ENCODE measurements at regions not wholly inside any gene's neighbourhood (a gene's known extent, or its start where the extent isn't known, plus 50 kb on each side); places are given as distances from the start of the nearest gene placed in this dataset.

- Mint-ChIP-seq H3K9me3 (ENCODE audit: unreplicated experiment) (peaks cover 9% of the 10 kb centered on the region), H3K27me3 (ENCODE audit: unreplicated experiment) (no peaks in the 10 kb centered on the region), H3K4me3 (ENCODE audit: unreplicated experiment) (no peak overlapping the region), H3K4me1 (ENCODE audit: low read depth, unreplicated experiment) (peaks cover 3% of the 10 kb centered on the region), H3K36me3 (ENCODE audit: unreplicated experiment) (peaks cover 8% of the 10 kb centered on the region), H3K27ac (ENCODE audit: unreplicated experiment) (no peak overlapping the region)
- no peak for TF ChIP-seq CTCF (IDR thresholded peaks at IDR 0.05; ENCODE audit: partially characterized antibody, unreplicated experiment)
- DNase-seq = no peak
Observed at GRCh38 chr6:164417537-164418261, 891.7 kb downstream of the C6orf118 start.

- Mint-ChIP-seq H3K27me3 (ENCODE audit: unreplicated experiment) (no peaks in the 10 kb centered on the region), H3K9me3 (ENCODE audit: unreplicated experiment) (peaks cover 2% of the 10 kb centered on the region), H3K36me3 (ENCODE audit: unreplicated experiment) (no peaks in the 10 kb centered on the region), H3K27ac (ENCODE audit: unreplicated experiment) (no peak overlapping the region), H3K4me1 (ENCODE audit: low read depth, unreplicated experiment) (peaks cover 3% of the 10 kb centered on the region), H3K4me3 (ENCODE audit: unreplicated experiment) (no peak overlapping the region)
- TF ChIP-seq CTCF (IDR thresholded peaks at IDR 0.05; ENCODE audit: partially characterized antibody, unreplicated experiment) = no peak
- no peak for DNase-seq
Observed at GRCh38 chr6:164415832-164416563, 893.4 kb downstream of the C6orf118 start.

- TF ChIP-seq CTCF (IDR thresholded peaks at IDR 0.05; ENCODE audit: partially characterized antibody, unreplicated experiment) = no peak
- Mint-ChIP-seq H3K27ac (ENCODE audit: unreplicated experiment) (no peak overlapping the region), H3K4me3 (ENCODE audit: unreplicated experiment) (no peak overlapping the region), H3K27me3 (ENCODE audit: unreplicated experiment) (no peaks in the 10 kb centered on the region), H3K36me3 (ENCODE audit: unreplicated experiment) (no peaks in the 10 kb centered on the region), H3K4me1 (ENCODE audit: low read depth, unreplicated experiment) (peaks cover 5% of the 10 kb centered on the region), H3K9me3 (ENCODE audit: unreplicated experiment) (peaks cover 2% of the 10 kb centered on the region)
- DNase-seq = no peak
Observed at GRCh38 chr6:164414695-164415094, 894.7 kb downstream of the C6orf118 start.

- Mint-ChIP-seq H3K9me3 (ENCODE audit: unreplicated experiment) (no peaks in the 10 kb centered on the region), H3K27me3 (ENCODE audit: unreplicated experiment) (no peaks in the 10 kb centered on the region), H3K4me3 (ENCODE audit: unreplicated experiment) (no peak overlapping the region), H3K27ac (ENCODE audit: unreplicated experiment) (no peak overlapping the region), H3K4me1 (ENCODE audit: low read depth, unreplicated experiment) (peaks cover 2% of the 10 kb centered on the region), H3K36me3 (ENCODE audit: unreplicated experiment) (no peaks in the 10 kb centered on the region)
- TF ChIP-seq CTCF (IDR thresholded peaks at IDR 0.05; ENCODE audit: partially characterized antibody, unreplicated experiment) = no peak
- no peak for DNase-seq
Observed at GRCh38 chr6:164412566-164412965, 896.8 kb downstream of the C6orf118 start.

- DNase-seq = no peak
- no peak overlapping the region for H3K4me3 Mint-ChIP-seq (ENCODE audit: unreplicated experiment)
- TF ChIP-seq CTCF (IDR thresholded peaks at IDR 0.05; ENCODE audit: partially characterized antibody, unreplicated experiment) = no peak
- no peaks in the 10 kb centered on the region for H3K9me3 Mint-ChIP-seq (ENCODE audit: unreplicated experiment)
- H3K27me3 Mint-ChIP-seq (ENCODE audit: unreplicated experiment) = no peaks in the 10 kb centered on the region
- H3K4me1 Mint-ChIP-seq (ENCODE audit: low read depth, unreplicated experiment) = peaks cover 2% of the 10 kb centered on the region
- no peak overlapping the region for H3K27ac Mint-ChIP-seq (ENCODE audit: unreplicated experiment)
- no peaks in the 10 kb centered on the region for H3K36me3 Mint-ChIP-seq (ENCODE audit: unreplicated experiment)
Observed at GRCh38 chr6:164410017-164410416, 899.4 kb downstream of the C6orf118 start.
